ENCODE measurements at regions not wholly inside any gene's neighbourhood (a gene's known extent, or its start where the extent isn't known, plus 50 kb on each side); places are given as distances from the start of the nearest gene placed in this dataset.

GRCh38 chr12:38141239-38141638 lies 175.3 kb upstream of the ALG10B start:
- DNase-seq: no peak

GRCh38 chr12:38141861-38142260 lies 174.7 kb upstream of the ALG10B start:
- DNase-seq: no peak

- no peak for DNase-seq
These were observed 173.6 kb upstream of the ALG10B start for GRCh38 chr12:38142974-38143373.

- DNase-seq: no peak
These were observed 172.5 kb upstream of the ALG10B start for GRCh38 chr12:38144049-38144448.

- no peak for DNase-seq
These were observed 171.8 kb upstream of the ALG10B start for GRCh38 chr12:38144601-38145436.

- no peak for DNase-seq
These were observed 167.0 kb upstream of the ALG10B start for GRCh38 chr12:38149395-38150073.

GRCh38 chr12:38151991-38152700 lies 164.4 kb upstream of the ALG10B start:
- no peak for DNase-seq

- no peak for DNase-seq
These were observed 163.5 kb upstream of the ALG10B start for GRCh38 chr12:38152816-38153736.

GRCh38 chr12:38153737-38154061 lies 162.9 kb upstream of the ALG10B start:
- DNase-seq: no peak

- DNase-seq: no peak
These were observed 162.2 kb upstream of the ALG10B start for GRCh38 chr12:38154096-38155019.

- no peak for DNase-seq
These were observed 161.6 kb upstream of the ALG10B start for GRCh38 chr12:38155020-38155395.

- no peak for DNase-seq
These were observed 160.8 kb upstream of the ALG10B start for GRCh38 chr12:38155526-38156496.

- no peak for DNase-seq
These were observed 159.9 kb upstream of the ALG10B start for GRCh38 chr12:38156497-38157245.

- DNase-seq: no peak
These were observed 159.2 kb upstream of the ALG10B start for GRCh38 chr12:38157274-38157932.

GRCh38 chr12:38157933-38158401 lies 158.6 kb upstream of the ALG10B start:
- DNase-seq: no peak

- no peak for DNase-seq
These were observed 158.0 kb upstream of the ALG10B start for GRCh38 chr12:38158428-38159091.

- DNase-seq: no peak
These were observed 157.5 kb upstream of the ALG10B start for GRCh38 chr12:38159092-38159551.
